SIG-M5 treated with dmso at 0.1 percent for 504 hours (cell line): ENCODE measurements at regions not wholly inside any gene's neighbourhood (a gene's known extent, or its start where the extent isn't known, plus 50 kb on each side); places are given as distances from the start of the nearest gene placed in this dataset.
A peak's percentile ranks its signal among the peaks of the same experiment; 100 is the strongest.
"Not testable (repeated sequence)": the region's sequence is repeated elsewhere in the genome, so short reads cannot be mapped to it uniquely, and the experiment has no call there.

Experiments
- DNase-seq: peaks from one replicate; lab custom pipeline; 2025; ENCODE audit not compliant: unreplicated experiment; lab: John Stamatoyannopoulos, UW

DNA sequence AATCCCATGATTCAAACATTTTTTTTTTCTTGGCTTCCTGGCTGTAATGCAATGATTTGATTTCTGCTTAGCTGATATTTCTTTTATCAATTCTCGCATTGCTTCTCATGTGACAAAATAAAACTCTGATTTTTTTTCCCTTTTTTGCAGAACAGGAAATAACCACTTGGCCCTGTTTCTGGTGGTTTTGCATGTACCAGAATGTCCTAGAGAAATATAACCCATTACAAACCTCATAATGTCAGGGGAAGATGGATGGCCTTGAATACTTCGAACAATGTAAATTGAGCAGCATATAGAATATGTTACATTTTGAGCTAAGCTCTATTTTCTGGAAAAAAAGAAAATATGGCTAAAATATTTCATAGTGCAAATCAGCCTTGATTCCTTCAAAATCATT lies 275.6 kb downstream of the RAP2B start:
- DNase-seq = no peak

DNA sequence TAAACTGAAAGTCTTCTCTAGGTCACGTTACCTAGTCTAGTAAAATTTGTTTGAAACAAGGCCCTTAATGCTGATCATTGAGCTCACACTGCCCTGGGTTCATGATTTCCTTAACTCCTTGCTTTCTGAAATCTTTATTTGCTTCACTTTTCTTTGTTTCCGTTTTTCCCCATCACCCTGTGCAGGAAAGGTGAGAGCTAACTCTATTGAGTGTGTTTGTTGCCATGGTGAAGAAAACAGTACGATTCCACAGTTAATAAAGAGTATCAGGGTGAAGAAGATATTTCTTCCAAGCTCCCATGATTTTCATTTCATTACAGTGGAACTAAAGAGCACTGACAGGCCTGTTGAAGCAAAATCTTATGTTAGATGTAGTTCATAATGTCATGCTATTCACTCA lies 276.2 kb downstream of the RAP2B start:
- DNase-seq = no peak

DNA sequence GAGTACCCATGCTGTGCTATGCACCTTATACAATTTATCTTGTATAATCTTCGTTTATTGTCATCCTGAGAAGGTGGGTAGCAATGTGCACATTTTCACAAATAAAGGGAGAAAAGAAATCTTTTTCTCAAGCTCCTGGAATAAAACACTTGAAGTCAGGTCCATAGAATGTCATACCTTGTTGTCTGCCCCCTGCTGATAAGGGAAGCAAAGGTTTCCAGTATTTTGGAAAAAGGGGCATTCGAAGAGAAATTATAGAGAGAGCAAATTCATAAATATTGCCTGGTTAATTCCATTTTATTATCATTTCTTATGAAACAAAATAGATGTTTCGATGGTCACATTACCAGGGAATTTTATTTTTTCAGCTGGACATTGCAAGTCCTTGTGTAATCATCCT lies 277.8 kb downstream of the RAP2B start:
- DNase-seq = peak; percentile 6

DNA sequence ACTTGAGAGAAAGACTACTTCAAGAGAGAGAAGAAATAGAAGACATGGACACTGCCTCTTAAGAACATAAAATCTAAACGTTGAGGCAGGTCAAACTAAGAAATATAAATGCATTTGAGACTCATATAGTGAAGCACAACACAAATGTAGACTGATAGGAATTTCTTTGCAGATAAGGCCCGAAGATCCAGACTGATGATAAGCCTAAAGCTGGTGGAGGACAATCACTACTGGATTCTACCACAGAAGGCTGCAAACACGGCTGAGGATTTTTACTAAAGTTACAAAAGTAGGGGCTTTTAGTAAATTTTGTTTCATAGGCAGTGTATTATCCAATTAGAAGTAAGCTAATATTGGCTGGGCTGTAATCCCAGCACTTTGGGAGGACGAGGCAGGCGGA lies 278.3 kb downstream of the RAP2B start:
- DNase-seq = no peak

DNA sequence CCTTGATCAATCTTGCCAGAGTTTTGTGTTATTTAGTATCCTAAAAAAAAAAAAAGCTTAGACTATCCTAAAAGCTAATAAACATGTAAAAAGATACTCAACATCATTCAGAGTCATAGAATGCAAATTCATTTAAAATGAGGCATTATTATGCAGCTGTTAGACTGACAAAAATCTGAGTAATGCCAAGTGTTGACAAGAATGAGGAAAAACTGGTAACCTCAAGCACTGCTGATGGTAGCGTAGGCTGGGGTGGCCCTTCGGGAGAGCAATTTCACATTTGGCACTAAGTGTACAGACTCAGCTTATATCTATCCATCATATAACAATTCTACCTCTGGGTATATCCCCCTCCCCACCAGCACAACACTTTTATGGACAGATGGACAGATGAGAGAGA lies 280.4 kb downstream of the RAP2B start:
- DNase-seq = no peak

DNA sequence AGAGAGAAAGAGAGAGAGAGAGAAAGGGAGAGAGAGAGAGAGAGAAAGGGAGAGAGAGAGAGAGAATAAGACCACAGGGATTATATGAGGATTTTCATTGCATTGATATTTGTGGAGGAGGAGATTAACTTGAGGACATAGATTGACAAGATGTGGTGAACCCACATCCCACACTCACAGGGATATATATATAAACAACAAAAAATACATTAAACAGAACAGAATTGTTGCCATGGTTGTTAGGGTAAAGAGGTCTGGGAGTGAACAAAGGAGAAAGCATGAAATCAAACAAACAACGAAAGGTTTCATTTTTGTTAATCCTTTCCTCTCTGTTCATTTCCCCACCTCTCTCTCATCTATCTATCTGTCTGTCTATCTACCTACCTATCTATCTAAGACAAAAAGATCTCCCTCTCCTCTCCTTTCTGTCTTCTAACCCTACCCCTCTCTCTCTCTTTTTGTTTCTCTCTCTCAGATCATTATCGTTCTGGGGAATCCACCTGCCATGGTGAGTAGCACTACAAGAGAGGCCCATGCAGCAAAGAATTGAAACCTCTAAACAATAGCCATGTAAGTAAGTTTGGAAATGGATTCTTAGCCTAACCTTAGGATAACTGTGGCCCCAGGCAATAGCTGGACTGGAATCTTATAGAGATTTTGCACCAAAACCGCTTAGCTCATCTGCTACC lies 280.9 kb downstream of the RAP2B start:
- DNase-seq = no peak

DNA sequence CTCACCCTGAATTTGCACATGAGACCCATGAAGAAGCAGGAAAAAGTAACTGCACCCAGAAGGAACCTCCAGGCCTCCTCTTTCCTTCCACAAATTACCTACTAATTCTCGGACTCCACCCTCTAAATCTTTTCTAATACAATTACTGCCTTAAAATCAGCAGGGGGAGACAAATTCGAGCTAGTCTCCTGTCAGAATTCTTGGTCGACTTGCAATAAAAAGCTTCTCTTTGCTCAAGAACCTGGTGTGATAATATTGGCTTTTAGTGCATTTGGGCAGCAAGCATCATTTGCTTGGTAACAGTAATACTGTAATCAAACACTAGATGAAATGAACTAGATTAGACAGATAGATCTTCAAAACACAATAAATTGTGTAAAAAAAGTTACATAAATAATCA lies 281.9 kb downstream of the RAP2B start:
- DNase-seq = peak; percentile 28

DNA sequence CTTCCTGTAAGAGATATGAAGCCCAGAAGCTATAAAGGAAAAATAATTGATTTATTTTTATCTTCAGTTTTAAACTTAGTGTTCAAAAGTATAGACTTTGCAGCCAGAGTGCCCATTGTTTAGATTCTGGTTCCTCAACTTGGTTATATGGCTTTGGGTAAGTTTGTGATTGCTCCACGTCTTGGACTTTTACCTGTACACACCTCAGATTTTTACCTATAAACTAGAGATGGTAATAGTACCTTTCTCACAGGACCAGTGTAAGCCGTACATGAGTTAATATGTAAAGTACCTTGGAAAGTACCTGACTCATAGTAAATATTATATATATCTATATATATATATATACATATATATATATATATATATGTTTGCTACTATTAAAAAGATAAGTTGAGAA lies 283.8 kb downstream of the RAP2B start:
- DNase-seq = no peak

DNA sequence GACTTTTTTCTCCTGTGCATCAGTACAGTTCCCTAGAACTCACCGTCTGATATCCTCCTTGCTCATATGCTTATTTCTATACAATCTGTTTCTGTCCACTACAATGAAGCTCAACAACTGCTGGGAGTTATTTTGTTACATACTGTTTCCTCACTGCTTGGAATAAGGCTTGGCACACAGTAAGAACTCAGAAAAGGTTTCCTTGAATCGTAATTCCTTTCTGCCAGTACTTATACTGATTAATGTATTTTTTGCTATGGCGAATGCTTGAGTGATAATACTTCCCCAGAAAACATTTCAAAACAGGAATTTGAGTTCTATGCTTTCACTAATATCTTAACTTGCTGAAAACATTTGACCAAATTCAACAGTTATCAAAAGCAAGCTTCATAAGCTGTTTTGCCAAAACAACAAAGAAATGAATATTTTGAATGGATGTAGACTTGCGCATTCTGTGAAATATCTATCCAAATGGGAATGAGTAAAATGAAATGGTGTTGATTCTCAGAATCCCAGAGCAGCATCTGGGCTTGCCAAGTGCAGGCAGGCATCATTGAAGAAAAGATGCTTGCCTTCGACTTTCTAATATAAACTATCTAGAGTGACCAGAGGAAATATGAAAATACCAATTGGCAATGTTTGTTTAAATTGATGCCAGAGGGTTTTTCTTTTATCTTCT lies 286.3 kb downstream of the RAP2B start:
- no peak for DNase-seq

DNA sequence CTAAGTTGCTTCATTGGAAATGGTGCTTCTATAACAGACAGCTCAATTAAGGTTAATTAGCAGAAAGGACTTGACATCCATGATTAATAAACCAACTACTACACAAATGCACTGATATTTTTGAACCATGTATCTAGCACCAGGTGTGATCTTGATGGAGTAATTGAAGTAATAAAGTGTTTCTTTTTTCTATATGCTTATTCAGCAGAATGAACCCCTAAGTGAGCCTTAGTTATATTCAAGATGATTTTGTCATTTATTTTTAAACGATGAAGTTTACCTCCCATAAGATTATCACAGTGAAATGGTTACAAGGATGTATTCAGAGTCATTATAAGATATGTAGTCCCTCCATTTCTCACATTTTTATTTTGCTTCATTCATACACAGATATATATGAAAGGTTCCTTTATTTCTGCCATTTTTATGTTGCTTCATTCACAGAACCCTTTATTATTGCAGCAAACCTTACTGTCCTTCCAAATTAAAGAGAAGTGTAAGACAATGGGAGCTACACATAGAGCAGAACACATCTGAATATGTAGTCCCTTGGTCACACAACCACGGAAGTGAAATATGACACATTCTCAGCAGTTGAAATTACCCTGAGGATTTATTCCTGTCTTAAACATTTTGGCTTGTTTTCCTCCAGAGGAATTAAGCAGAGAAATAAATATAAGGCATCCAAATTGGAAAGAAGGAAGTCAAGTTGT lies 295.0 kb downstream of the RAP2B start:
- no peak for DNase-seq

DNA sequence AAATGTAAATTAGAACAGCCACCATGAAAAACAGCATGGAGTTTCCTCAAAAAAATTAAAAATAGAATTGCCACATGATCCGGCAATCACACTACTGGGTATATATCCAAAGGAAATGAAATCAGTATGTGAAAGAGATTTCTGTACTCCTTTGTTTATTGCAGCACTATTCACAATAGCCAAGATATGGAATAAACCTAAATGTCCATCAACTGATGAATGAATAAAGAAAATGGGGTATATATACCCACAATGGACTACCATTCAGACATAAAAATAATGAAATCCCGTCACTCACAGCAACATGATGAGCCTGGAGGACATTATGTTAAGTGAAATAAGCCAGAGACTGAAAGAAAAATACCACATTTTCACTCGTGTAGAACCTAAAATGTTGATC lies 296.9 kb downstream of the RAP2B start:
- no peak for DNase-seq

DNA sequence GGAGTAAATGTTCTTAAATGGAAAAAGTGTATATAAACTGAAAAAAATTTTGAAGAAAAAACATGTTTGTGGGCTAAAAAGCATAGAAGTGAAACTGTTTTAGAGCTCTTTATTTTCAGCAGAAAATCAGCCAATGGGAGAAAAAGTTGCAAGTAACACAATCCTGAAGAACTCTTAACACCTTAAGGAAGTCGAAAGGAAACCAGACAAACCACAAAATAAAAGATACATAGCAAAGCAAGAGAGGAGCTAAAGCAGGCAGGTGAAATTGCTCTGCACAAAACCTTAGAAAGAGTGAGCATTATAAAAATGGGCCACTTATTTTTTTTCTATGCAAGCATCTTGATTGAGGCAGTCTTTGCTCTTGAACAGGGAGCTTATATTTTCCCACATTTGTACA lies 300.5 kb downstream of the RAP2B start:
- no peak for DNase-seq

DNA sequence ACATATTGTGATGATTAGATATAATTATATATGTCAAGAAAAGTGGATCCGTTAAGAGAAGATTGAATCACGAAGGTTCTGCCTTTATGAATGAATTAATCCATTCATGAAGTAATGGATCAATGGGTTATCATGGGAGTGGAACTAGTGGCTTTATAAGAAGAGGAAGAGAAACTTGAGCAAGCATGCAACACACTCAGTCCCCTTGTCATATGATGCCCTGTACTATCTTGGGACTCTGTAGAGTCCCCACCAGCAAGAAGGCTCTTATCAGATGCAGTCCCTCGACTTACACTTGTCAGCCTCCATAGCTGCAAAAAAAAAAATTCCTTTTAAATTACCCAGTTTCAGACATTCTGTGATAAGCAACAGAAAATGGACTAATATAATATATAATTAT lies 301.9 kb downstream of the RAP2B start:
- DNase-seq = peak; percentile 83

DNA sequence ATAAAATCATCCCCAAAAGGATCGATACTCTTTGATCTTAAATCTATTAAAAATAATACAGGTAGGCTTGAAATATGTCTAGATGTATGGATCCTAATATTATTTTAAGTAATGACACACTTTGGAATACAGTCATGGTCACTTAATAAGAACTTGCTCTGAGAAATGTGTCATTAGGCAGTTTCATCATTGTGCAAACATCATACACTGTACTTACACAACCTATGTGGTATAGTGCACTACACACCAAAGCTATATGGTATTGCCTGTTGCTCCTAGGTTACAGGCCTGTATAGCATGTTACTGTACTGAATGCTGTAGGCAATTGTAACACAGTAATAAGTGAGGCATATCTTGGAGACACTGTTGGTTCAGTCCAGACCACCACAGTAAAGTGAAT lies 307.1 kb downstream of the RAP2B start:
- no peak for DNase-seq

DNA sequence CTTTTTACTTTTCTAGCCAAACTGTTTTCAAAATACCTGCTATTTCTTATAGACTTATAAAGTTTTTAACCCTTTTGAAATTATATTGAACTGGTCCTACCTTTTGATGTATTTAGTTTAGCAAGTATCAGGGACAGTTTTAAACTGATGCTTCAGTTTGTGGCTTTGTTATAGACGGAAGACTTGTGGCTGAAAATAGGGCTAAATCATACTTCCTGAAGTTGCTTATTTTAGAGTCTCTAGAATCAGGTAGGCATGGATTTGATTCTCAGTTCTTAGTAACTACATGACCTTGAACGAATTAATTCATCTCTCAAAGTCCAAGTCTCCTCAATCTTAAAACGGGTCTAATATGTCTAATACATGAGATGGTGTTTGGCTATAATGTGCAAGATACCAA lies 322.8 kb downstream of the RAP2B start:
- DNase-seq = no peak

DNA sequence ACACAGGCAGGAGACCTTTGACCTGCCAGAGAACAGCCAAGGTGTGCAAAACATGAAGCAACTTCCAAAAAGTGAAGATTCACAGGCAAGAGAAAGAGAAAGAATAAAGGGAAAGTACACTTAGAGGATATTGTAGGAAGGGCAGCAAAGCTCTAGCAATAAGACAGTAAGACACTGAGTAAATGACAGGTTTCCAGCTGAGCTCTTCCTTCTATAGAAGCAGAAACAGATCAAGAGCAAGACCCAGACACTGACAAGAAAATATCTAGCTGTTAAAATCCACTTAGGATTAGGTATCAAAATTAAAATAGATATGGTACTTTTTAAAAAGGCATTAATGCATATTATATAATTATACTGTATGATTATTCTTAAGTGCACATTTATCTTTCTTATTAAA lies 333.4 kb downstream of the RAP2B start:
- no peak for DNase-seq

DNA sequence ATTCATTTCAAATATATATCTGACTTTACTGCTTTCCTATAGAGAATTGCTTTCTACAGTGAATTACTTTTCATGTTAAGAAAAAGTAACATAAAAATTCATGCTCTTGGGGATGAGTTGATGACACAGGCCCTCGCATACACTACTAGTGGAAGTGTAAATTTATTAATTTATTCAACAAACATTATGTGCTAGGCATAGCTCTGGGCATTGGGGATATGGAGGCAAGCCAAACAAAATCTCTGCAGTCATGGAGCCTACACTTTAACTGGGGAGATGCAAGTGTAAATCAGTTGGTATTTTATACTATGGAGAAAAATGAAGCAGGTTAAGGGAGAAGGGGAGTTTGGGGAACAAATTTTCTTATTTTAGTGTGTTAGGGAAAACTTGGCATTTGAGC lies 340.7 kb downstream of the RAP2B start:
- no peak for DNase-seq

DNA sequence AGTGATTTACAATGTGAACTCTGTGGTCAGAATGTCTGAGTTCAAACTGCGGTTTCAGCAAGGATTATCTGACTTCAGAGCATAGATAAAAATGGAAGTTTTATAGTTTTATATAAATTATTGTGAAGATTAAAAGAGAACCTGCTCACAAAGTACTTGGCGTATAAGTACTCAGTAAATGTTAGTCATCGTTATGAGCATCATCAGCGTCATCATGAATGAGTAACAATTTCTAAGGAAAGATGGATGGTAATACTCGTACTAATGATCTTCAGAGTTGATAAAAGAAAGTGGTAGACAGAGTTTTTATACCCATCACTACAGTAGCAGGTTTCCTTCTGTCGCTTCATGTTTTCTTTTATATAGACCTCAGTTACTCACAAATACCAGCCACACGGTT lies 341.8 kb downstream of the RAP2B start:
- DNase-seq = no peak

DNA sequence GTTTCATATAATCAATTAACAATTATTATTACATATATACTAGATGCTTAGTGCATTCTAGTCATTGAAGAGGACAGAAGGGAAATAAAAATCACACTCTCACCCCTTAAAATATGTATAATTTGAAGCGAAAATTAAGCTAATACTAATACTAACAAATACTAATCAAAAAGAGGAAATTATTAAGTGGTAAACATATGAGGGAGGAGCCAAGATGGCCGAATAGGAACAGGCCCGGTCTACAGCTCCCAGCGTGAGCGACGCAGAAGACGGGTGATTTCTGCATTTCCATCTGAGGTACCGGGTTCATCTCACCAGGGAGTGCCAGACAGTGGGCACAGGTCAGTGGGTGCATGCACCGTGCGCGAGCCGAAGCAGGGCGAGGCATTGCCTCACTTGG lies 344.2 kb downstream of the RAP2B start:
- not testable (repeated sequence) for DNase-seq

DNA sequence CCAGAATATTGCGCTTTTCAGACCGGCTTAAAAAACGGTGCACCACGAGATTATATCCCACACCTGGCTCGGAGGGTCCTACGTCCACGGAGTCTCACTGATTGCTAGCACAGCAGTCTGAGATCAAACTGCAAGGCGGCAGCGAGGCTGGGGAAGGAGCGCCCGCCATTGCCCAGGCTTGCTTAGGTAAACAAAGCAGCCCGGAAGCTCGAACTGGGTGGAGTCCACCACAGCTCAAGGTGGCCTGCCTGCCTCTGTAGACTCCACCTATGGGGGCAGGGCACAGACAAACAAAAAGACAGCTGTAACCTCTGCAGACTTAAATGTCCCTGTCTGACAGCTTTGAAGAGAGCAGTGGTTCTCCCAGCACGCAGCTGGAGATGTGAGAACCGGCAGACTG lies 344.7 kb downstream of the RAP2B start:
- DNase-seq = not testable (repeated sequence)

DNA sequence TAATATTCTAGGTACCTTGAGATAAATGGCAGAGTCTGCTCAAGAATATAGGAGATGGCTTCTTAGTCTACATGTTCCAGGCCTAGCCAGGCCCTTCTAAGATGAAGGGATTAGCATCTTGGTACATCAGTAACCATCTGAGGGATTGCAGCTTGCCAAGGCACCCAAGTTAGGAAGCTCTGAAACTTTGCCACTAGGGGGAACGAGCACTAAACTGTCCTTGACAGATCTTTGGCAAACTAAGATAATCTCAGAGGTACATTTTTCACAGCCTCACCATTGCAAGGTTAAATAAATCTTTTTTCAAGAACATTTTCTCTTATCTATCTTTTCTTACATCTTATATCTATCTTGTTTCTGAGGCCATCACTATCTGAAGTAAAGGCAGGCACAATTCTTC lies 351.2 kb downstream of the RAP2B start:
- DNase-seq = peak; percentile 20

DNA sequence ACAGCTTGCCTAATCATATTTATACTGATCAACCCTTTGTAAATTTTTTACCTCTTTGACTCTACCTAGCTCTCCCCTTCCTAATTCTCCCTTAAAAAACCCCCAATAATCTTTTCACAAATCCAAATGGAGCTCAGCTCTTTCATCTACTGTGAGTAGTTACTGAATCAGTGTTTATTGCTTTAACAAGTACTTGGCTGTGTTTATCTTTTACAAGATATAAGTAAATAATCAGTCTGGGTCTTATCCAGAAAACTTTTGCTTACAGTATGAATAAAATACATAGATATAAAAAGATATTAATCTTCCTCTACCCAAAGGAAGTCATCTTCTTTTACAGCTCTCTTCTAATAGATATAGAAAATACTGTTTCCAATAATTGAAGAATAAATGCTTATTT lies 366.4 kb downstream of the RAP2B start:
- no peak for DNase-seq
